RWPE1 (cell line): ENCODE measurements at regions not wholly inside any gene's neighbourhood (a gene's known extent, or its start where the extent isn't known, plus 50 kb on each side); places are given as distances from the start of the nearest gene placed in this dataset.

Experiments used
- CTCF ChIA-PET: fragments of 350-600 bp; sonication (Branson Sonifier 250); formaldehyde crosslinking; extraction: SDS; loops from one replicate; lab custom pipeline; 2021; lab: Yijun Ruan, JAX
- POLR2A ChIA-PET: fragments of 400-600 bp; formaldehyde crosslinking; extraction: SDS; loops from one replicate; lab custom pipeline; 2020; ENCODE audit warnings: antibody characterized with exemption; ENCODE audit not compliant: low non-redundant PET; lab: Yijun Ruan, JAX
- DNase-seq: peaks from one replicate; pipeline ENCODE4 v3.0.0; 2012; ENCODE audit warnings: low spot score
- H3K27ac ChIP-seq: fragments of 450-650 bp; 2 replicates; pipeline ENCODE4 v1.5.1; 2017
- TF ChIP-seq, protein P1 (sequence below): fragments of 450-650 bp; conservative IDR thresholded peaks from 2 replicates; pipeline ENCODE4 v1.5.1; 2017; ENCODE audit warnings: low read depth, mild to moderate bottlenecking

DNA sequence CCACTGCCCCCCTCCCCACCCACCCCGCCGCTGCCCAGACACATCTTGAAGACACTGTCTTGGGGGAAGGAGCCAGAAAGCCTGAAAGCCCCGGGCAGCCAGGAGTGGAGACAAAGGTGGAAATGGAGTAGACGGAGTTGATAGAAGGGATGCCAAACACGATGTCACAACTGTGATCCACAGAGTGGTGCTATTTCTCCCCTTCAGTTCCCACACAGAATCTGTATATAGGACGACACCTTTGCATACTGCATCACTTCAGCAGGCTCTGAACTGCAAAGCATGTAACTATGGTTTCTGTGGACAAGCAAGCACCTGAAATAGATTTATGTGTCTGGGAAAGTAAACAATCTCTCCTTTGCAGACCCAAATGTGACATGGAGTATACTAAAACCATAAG, 56.4 kb upstream of the F13A1 start:
- CTCF ChIA-PET, result no interaction called here
- no peak overlapping the region for H3K27ac ChIP-seq
- DNase-seq, result no peak
- TF ChIP-seq, protein P1, sequence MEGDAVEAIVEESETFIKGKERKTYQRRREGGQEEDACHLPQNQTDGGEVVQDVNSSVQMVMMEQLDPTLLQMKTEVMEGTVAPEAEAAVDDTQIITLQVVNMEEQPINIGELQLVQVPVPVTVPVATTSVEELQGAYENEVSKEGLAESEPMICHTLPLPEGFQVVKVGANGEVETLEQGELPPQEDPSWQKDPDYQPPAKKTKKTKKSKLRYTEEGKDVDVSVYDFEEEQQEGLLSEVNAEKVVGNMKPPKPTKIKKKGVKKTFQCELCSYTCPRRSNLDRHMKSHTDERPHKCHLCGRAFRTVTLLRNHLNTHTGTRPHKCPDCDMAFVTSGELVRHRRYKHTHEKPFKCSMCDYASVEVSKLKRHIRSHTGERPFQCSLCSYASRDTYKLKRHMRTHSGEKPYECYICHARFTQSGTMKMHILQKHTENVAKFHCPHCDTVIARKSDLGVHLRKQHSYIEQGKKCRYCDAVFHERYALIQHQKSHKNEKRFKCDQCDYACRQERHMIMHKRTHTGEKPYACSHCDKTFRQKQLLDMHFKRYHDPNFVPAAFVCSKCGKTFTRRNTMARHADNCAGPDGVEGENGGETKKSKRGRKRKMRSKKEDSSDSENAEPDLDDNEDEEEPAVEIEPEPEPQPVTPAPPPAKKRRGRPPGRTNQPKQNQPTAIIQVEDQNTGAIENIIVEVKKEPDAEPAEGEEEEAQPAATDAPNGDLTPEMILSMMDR, result no peak
- POLR2A ChIA-PET, result no interaction called here

DNA sequence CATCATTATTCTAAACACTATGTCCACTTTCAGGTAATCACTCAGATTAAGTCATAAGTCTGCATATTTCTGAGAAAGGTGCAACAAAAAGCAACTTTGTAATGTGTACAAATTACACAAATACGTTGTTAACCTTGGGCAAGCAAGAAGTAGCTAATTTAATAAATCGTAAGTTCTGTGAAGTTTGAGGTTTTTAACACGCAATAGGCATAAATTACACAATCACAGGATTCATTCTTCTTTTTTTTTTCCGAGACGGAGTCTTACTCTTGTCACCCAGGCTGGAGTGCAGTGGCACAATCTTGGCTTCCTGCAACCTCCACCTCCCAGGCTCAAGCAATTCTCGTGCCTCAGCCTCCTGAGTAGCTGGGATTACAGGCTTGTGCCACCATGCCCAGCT, 57.2 kb upstream of the F13A1 start:
- POLR2A ChIA-PET, result no interaction called here
- CTCF ChIA-PET, result interaction anchor here (0.6 kb wide), 1 partner anchor 893 kb away, joined by 3 read pairs; no protein-coding TSS in a partner anchor
- TF ChIP-seq, protein P1, result no peak
- H3K27ac ChIP-seq, result no peak overlapping the region
- no peak for DNase-seq

DNA sequence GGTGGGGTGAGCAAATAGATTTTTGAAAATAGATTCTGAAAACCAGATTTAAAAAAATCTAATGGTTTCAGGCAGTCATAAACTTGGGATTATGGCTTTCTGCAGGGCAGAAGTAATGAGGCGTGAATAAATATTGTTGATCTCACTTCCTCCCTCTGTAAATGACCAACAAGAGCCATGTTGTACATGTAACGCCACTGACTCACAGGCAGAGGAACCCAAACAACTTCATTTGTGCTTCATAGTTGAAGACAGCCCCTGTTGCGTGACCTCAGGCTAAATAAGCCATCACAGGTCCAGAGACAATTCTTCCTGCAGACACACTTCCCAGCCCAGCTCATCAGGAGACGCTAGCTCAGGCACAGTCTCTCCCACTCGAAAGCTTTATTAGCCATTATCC, 59.1 kb upstream of the F13A1 start:
- ChIA-PET CTCF (no interaction called here), POLR2A (no interaction called here)
- TF ChIP-seq, protein P1, result no peak
- no peak overlapping the region for H3K27ac ChIP-seq
- no peak for DNase-seq

DNA sequence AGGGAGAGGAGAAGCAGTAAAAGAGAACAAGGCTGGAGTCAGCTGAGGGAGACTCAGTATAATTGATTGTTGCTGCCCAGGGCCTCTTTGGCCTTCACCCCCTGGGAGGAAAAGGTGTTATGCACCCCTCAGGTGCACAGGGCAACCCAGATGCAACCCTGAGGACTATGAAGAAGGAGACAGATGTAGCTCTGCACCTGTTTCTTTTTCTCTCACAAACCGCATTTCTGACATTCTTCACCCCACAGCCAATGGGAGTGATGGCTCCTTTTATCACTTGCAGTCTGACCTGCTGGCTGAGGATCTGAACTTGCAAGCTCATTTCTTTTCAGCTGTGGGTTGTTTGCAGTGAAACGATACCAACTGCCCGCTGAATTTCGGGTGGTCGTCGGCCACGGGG, 64.1 kb upstream of the F13A1 start:
- H3K27ac ChIP-seq, result no peak overlapping the region
- ChIA-PET CTCF (no interaction called here), POLR2A (no interaction called here)
- TF ChIP-seq, protein P1, result no peak
- no peak for DNase-seq

DNA sequence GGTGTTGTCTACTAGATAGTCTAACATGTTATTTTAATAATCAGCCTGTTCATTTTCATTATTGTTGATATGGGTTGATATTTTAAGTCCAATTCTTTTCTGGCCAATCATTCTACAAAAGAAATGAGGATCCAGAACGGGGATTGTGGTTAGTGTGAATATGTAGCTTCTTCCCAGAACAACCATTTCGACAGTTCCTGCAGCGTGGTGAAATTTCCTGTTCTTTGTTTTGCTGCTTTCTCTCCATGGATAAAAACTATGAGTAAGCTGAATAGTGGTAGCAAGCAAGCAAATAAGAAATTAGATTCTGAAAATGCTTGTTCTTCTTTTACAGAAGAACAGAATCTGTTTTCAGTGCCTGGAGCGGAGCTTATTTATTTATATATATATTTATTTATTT, 65.5 kb upstream of the F13A1 start:
- TF ChIP-seq, protein P1, result no peak
- ChIA-PET CTCF (no interaction called here), POLR2A (no interaction called here)
- DNase-seq, result peak; percentile 4
- H3K27ac ChIP-seq, result no peak overlapping the region

DNA sequence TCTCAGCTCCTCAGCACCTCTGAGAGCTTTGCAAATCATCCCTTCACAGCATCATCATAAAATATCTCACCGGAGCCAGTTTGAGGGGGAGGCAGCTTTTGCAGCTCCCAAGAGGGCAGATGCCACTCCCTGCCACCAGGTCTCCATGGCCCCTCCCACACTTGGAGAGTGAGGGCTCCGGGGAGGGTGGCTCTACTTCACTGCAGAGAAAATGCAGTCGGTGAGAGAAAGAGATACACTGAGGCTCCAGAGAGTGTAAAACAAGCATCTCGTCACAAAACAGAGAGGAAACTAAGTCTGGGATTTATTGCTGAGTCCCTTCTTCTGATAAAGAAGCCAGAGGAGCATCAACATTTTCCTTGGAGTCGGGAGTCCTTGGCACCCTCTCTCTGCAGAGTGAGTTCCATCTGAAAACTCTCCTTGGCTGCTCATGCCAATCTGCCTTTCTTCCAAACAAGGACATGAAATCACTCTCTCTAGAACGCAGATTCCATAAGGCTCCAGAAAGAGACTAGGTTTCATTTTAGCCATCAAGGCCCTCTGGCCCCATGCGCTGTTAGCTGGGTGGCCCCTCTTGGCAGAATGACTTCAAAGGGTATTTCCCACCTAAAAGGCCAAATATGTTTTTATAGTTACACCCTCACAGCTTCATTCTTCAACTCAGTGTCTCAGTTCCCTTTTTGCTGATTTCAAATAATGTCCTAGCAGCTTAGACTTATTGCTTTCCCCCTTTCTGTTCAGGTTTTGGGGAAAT, 70.6 kb upstream of the F13A1 start:
- DNase-seq, result no peak
- POLR2A ChIA-PET, result no interaction called here
- CTCF ChIA-PET, result no interaction called here
- TF ChIP-seq, protein P1, result no peak
- no peak overlapping the region for H3K27ac ChIP-seq
